ENCODE measurements at regions not wholly inside any gene's neighbourhood (a gene's known extent, or its start where the extent isn't known, plus 50 kb on each side); places are given as distances from the start of the nearest gene placed in this dataset.

DNA sequence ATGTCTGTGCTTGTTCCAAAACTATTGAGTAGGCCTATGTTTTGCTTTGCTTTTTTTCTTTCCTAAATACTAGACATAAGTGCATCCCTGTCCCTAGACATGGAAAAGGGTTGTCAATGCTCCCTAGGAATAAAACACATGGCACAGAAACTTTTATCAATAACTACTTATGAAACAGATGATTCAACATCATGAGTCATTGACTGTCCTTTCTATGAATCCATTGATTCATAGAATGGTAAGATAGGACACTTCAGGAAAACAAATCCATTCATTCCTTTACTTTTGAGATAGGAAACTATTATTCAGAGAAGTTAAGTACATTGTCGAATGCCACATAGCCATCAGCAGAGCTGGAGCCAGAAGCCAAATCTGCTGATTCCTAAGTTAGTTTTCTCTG, 147.5 kb downstream of the TSEN15 start:
- TF ChIP-seq CTCF (conservative IDR thresholded peaks at IDR 0.05), result no peak
- TF ChIP-seq ZFX (IDR thresholded peaks at IDR 0.05), result no peak

Measured in C4-2B (cell line).